Stimulated activated CD8-positive, alpha-beta memory T cell treated with anti-CD3 and anti-CD28 coated beads, Interleukin-4, amount 100 ng/mL, for 24 hours (primary cell): ENCODE measurements at regions not wholly inside any gene's neighbourhood (a gene's known extent, or its start where the extent isn't known, plus 50 kb on each side); places are given as distances from the start of the nearest gene placed in this dataset.

Source experiments
- DNase-seq: peaks from one replicate; pipeline ENCODE4 v3.0.0-alpha.2; 2020; ENCODE audit warnings: low read depth

GRCh38 chr1:175894581-175894980, 151.2 kb upstream of the TNR start:
- no peak for DNase-seq

DNA sequence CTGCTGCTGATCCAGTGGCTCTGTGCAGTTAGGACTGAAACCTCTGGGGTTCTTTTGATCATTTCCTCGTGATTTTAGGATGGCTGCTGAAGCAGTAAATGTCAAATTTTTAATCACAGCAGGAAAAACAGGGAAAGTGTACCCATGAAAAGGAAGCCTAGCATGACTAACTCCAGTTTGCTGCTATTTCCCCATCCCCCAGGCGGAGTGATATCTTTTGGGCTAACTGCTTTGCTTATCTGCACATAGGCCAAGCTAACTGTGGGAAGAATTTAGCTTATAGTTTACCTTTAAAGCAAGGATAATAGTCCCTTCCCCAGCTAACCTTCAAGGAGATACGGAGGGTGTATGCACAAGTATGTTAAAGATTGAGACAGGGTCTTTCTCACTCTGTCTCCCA, 149.8 kb upstream of the TNR start:
- DNase-seq = no peak

DNA sequence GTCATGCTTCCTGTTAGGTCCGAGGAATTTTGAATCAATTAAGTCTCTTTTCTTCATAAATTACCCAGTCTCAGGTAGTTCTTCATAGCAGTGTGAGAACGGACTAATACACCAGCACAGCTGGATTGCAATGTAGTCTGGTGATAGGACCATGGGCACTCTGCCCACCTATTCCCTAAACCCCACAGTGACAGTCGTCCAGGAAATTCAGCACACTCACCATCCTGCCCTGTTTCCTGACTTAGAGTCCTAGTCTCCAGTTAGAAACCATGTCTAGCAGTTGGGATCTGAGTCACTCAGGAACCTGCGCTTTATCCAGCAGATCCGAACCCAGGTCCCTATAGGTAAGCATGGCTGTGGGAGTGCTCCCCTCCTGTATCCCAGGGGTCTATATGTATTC, 149.3 kb upstream of the TNR start:
- no peak for DNase-seq

DNA sequence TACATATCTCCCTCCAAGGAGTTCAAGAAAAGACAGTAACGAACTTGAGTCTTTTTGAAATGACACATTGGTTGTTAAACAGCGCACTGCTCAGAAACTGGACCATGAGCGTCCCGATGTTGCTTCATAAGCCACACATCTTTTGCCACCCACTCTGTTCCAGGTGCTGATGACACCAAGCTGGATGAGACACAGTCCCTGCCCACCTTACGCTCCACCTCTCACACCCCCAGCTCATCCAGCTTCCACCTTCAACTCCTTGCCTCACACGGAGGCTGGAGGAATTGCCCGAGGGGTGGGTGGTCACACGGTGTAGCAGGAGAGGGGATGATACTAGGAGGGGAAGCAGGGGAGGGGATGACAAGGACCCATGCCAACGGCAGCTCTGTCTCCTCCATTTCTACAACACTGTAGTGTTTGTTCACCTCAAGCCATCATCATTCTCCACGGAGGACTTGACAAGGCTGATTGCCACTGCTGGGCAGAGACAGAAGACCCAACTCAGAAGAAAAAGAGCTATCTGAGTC, 148.5 kb upstream of the TNR start:
- DNase-seq = no peak

DNA sequence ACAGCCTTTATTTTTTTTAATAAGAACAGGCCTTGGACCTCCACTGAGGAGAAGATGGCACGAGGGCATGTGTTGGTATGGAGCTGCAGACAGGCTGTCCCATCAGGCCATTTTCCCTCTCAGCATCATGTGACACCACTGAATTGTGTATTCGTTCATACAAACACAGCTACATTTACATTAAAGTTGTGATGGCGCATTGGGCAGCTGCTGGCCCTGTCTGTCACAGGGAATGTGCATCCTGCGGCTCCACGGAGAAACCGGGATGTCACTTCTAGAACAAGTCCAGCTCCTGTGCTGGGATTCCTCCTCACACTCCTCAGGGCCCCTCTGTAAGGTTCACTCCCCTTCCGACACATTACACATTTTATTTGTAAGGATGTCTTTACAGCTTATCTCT, 147.6 kb upstream of the TNR start:
- DNase-seq = no peak

GRCh38 chr1:175889848-175890247, 146.5 kb upstream of the TNR start:
- DNase-seq = no peak

DNA sequence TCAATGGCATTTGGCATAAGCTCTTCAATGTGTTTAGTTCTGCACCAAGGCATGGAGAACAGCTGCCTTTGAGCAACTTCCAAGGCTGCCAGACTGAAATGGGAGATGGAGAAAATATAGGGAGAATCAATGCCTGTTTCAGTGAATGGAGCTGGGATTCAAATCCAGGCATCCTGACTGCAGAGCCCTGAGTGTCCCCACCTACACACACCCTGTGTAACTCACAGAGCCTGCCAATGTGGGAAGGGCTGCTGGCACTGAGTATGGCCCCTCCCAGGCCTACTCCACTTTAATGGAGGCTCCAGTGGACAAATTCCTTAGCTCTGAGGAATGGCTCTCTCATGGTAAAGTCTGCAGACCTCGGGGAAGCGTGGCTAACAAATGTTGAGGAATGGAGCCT, 145.6 kb upstream of the TNR start:
- no peak for DNase-seq

DNA sequence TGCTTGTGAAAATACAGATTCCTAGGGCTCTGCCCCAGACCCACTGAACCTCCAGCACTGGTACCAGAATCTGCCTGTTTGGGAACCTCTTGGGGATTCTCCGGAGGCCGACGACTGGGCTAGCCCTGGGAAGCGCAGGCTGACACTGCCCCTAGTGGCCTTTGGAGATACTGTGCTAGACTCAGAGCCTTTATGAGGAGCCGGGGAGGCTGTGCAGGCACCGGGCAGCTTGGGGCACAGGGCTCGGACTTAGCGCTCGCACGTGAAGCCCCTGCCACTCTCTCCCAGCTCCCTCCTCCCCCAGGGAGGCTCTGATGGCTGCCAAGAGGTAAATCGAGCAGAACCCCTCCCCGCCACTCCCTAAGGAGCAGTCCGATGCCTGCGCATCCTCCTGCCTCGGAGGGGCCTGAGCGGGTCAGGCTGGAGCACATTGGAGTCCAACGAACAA, 144.6 kb upstream of the TNR start:
- DNase-seq = peak; percentile 0

GRCh38 chr1:175887521-175887920, 144.1 kb upstream of the TNR start:
- no peak for DNase-seq

DNA sequence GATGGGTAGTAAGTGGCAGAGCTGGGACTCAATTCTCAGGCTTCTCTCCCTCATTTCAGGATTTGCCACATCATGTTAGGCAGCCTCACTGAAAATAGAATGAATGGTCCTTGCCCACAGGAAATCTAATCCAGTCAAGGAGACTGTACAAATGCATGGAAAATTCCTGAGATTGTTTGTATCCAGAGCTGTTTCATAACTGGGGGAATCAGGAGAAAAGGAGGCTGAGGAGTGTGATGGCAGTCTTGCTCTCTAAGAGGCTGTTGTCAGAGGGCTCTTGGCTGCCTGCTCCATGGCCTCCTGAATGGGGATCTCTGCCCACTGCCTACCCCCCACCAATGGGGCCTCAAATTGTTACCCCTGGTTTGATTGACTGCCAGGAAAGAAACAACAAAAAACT, 141.9 kb upstream of the TNR start:
- DNase-seq = no peak

DNA sequence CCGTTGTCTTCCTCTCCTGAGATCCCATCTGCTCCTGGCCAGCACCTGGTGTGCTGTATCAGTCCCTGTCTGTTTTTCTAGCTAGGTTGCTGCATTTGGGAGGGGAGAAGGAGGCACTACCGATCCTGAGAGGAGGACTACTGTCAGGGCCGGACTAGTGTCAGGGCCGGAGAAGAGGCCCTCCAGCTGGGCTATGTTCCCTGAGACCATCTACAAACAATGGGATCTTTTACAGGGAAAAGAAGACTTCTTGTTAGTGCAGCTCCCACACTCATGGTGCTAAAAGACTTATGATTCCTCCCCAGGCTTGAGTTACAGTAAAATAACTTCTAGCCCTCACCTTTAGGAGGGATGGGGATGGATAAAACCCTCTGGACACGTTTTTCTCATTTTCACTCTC, 141.0 kb upstream of the TNR start:
- DNase-seq = no peak

DNA sequence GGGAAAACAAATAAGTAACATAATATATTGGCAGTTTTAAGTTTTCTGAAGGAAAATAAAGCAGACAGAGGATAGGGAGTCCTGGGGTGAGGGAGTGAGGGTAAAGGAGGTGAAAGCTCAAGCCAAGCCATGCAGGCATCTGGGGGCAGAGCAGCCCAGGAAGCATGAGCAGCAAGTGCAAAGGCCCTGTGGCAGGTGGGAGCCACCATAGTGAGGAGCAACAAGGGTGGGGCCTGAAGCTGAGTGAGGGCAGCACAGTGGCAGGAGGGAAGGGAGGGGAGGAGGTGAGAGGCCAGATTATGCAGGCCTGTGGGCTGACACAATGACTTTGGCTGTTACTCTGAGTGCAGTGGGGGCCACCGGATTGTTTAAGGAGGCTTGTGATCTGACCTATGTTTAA, 138.8 kb upstream of the TNR start:
- no peak for DNase-seq

DNA sequence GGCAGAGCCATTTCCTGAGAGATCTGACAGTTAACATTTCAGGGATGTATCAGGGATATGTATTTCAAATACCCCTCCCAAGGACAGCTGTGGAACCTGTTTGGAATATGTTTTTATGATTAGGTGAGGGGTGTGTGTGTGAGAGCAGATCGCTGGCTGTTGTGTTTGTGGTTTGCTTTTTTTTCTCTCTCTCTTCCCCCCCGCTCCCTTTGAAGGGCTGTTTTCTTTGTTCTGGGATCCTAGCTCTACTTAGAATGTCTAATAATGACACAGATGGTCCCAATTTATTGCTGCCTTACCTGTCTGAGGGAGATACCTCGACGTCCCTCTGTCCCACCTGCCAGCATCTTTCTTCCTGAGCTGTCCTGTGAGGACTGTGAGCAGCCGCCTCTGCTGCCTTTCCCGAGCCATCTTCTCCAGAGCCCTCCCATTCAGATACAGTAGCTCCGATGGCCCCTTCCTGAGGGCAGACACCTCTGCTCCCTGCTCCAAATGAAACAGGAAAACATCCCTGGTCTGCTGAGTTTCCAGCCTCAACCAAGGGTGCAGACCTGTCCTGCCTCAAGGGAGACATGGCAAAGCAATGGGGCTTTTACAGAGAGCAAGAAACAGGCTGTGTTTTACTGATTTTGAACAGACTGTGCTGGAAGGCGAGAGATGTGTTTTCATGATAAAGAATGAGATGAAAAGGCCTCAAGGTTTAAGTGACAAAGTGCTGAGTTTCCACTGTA, 138.0 kb upstream of the TNR start:
- no peak for DNase-seq

DNA sequence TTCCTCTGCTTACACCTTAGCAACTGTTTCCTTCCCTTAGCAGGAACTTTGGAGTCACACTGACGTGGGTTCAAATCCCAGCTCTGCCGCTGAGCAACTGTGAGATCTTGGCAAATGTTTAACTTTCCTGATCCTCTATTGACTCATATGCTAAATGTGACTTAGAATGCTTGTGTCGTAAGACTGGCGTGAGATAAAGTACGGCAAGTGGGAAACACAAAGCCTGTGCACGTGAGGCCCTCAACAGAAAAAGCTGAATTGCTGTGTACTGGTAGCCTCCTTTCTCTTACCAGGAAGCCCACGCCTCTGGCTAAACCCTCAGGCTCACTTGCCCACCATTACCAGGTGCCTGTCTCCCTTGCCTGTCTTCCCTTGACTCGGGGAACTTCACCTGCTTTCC, 135.4 kb upstream of the TNR start:
- DNase-seq = no peak

DNA sequence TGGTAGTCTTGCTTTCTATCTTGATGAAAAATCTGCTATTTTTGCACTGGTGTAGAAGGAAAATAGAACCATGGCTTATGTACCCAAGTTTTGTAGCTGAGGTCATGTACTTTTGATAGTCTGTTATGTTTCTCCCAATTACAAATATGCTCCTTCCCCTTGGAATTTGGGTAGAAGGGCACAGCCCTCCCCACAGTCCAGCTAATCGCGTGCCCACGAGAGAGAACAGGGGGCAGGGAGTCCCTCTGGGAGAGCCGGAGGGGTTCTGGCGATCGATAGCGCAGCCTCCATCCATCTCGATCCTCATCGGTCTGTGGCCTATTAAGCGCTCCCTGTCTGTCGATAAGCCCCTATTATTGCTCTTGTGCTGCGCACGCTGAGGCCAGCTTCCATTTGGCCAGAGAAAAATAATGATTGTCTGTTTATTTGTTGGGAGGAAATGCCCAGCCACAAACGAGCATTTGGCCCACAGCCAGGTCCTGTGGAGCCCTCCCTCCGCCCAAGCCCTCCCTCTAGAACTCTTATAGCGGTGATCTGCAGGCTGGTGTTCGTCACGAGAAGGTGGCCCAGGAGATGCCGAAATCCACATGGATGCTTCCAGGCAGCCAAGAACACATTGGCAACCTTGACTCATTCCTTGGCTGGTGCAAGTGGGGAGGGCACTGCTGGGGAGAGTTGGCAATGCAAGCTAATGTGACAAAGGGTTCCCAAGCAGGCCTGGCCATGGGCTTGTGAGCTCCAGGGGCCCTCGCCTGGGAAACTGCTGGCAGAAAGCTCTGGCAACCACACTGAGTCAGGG, 134.7 kb upstream of the TNR start:
- DNase-seq = no peak

- DNase-seq = no peak
Observed at GRCh38 chr1:175875556-175875955, 132.2 kb upstream of the TNR start.

DNA sequence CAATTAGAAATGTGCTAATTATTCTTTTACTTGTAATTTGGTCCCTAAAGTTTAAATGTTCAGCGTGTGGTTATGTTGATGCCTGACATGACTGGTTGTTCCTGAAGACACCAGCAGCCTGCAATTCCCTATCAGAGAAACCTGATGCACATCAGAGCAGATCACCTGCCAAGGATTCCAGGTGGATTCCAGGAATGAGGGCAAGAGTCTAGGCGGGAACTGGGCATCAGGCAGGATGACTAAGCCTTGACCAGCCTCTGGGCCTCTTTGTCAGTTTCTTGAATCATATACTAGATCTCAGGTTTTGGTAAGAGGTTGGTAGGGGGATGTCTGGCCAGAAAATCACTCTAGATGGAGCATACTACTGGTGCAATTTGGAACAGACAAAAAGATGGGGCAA, 130.7 kb upstream of the TNR start:
- no peak for DNase-seq

DNA sequence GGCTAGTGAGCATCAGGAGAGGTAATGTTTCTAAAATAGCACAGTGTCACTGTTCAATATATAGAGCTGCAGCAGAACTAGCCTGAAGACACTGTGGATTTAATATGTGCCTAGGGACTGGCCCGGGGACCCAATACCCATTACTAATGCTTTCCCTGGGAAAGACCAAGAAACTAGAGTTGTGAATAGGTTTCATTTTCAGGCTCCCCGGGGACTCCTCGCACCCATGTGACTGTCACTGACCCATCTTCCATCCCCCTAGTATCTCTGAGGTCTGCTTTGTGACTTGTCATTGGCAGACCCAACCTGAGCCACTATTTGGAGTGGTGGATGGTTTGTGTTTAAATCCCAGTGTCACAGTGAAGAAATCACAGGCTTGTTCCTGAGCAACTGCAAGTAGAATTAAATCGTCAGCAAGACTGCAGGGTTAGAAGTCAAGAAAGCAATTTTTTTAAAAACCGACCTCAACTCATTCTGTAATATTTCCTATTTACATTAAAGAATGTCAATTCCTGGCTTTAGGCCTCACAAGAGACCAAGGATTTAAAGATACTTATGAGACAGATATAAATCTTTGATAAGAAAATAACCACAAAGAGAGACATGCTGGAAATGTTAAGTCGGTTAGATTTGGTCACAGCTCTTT, 130.0 kb upstream of the TNR start:
- no peak for DNase-seq

DNA sequence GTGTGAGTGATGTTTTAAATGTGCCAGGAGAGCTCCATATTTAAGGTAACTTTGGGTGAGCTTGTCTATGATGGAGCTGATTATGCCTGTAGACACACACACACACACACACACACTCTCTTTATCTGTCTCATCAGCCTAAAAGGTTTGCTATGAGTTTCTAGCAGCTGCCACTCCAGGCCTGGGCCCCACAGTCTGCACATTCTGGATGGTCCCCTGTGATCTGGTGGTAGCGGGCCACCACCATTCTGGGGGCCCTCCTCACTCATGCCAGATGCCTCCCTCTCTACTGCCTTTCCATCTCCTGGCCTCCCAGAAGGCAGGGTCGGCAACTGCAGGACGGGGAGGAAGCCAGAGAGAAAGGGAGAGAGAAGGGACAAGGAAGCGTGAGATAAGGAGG, 129.2 kb upstream of the TNR start:
- DNase-seq = no peak

GRCh38 chr1:175871647-175872046, 128.3 kb upstream of the TNR start:
- no peak for DNase-seq

GRCh38 chr1:175870217-175870616, 126.8 kb upstream of the TNR start:
- DNase-seq = no peak

- DNase-seq = no peak
Observed at GRCh38 chr1:175866776-175867175, 123.4 kb upstream of the TNR start.
